ENCODE measurements at regions not wholly inside any gene's neighbourhood (a gene's known extent, or its start where the extent isn't known, plus 50 kb on each side); places are given as distances from the start of the nearest gene placed in this dataset.
"Not testable (repeated sequence)": the region's sequence is repeated elsewhere in the genome, so short reads cannot be mapped to it uniquely, and the experiment has no call there.

GRCh38 chr2:142504754-142505153 lies 372.7 kb upstream of the KYNU start:
- ATAC-seq (replicated peaks in 1 of 2) (no peak), DNase-seq (no peak)
- Mint-ChIP-seq H3K9me3 (peaks cover 2 to 12% of the 10 kb centered on the region in 2 donors), H3K27ac (no peak overlapping the region), H3K4me3 (no peak overlapping the region), H3K36me3 (ENCODE audit: insufficient read depth in 2 of 2) (no peaks in the 10 kb centered on the region), H3K27me3 (ENCODE audit: low read depth) (no peaks in the 10 kb centered on the region), H3K4me1 (ENCODE audit: low read depth) (no peaks in the 10 kb centered on the region)

DNA sequence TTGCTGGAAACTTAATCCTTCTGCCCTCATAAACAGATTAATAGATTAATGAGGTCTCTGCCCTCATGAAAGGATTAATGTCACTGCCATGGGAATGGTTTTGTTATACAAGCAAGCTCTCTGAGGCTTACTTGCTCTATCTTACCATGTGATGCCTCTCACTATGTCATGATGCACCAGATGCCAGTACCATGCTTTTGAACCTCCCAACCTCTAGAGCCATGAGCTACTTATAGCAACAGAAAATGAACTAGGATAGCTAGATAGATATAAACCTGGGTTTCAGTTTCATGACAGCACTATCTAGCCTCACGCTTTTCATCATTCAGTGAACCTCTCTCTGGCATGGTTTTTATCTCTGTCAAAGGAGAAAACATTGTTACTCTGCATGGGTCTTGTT lies 371.6 kb upstream of the LRP1B start:
- DNase-seq (no peak), ATAC-seq (replicated peaks in 1 of 2) (no peak)
- Mint-ChIP-seq H3K4me3 (no peak overlapping the region), H3K27ac (no peak overlapping the region), H3K4me1 (ENCODE audit: low read depth) (no peaks in the 10 kb centered on the region), H3K27me3 (ENCODE audit: low read depth) (no peaks in the 10 kb centered on the region), H3K36me3 (ENCODE audit: insufficient read depth in 2 of 2) (no peaks in the 10 kb centered on the region), H3K9me3 (peaks cover 2 to 12% of the 10 kb centered on the region in 2 donors)

DNA sequence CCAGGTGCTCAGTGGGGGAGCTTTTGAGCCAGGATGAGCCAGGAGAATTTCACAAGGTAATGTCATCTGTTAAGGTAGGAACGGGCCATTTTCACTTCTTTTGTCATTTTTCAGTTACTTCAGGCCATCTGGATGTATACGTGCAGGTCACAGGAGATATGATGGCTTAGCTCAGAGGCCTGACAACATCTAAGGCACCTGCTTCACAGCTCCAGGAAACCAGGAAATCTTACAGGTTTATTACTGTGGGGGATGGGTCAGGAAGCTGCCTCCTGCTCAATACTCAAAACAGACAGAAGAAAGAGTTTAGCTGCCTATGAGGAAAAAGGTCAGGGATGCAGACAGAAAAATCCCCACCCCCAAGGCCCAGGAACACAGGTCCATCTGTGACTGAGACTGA lies 364.3 kb upstream of the LRP1B start:
- Mint-ChIP-seq H3K9me3 (peaks cover 5 to 9% of the 10 kb centered on the region in 2 donors), H3K4me3 (no peak overlapping the region), H3K4me1 (ENCODE audit: low read depth) (no peaks in the 10 kb centered on the region), H3K36me3 (ENCODE audit: insufficient read depth in 2 of 2) (no peaks in the 10 kb centered on the region), H3K27me3 (ENCODE audit: low read depth) (no peaks in the 10 kb centered on the region), H3K27ac (no peak overlapping the region)
- no peak for ATAC-seq (replicated peaks in 1 of 2)
- no peak for DNase-seq

DNA sequence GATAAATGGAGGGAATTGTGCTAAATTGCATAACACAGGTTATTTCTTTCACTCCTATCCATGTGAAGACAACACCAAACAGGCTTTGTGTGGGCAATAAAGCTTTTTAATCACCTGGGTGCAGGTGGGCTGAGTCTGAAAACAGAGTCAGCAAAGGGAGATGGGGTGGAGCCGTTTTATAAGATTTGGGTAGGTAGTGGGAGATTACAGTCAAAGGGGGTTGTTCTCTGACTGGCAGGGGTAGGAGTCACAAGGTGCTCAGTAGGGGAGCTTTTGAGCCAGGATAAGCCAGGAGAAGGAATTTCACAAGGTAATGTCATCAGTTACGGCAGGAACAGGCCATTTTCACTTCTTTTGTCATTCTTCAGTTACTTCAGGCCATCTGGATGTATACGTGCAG lies 358.8 kb upstream of the LRP1B start:
- H3K27me3 Mint-ChIP-seq (ENCODE audit: low read depth): not testable (repeated sequence)

GRCh38 chr2:142484111-142484510 lies 353.3 kb upstream of the LRP1B start:
- H3K36me3 Mint-ChIP-seq (ENCODE audit: insufficient read depth in 2 of 2): no peaks in the 10 kb centered on the region
- no peak for ATAC-seq (replicated peaks in 1 of 2)
- H3K27ac Mint-ChIP-seq: no peak overlapping the region
- DNase-seq: no peak
- H3K4me3 Mint-ChIP-seq: no peak overlapping the region
- H3K27me3 Mint-ChIP-seq (ENCODE audit: low read depth): no peaks in the 10 kb centered on the region
- H3K9me3 Mint-ChIP-seq: peaks cover 0 to 4% of the 10 kb centered on the region in 2 donors
- no peaks in the 10 kb centered on the region for H3K4me1 Mint-ChIP-seq (ENCODE audit: low read depth)

More for the DNA sequence above, 358.8 kb upstream of the LRP1B start:
- H3K9me3 Mint-ChIP-seq; H3K4me1 Mint-ChIP-seq (ENCODE audit: low read depth); H3K27ac Mint-ChIP-seq; H3K36me3 Mint-ChIP-seq (ENCODE audit: insufficient read depth in 2 of 2); DNase-seq; H3K4me3 Mint-ChIP-seq; ATAC-seq (replicated peaks in 1 of 2): not testable (repeated sequence)

DNA sequence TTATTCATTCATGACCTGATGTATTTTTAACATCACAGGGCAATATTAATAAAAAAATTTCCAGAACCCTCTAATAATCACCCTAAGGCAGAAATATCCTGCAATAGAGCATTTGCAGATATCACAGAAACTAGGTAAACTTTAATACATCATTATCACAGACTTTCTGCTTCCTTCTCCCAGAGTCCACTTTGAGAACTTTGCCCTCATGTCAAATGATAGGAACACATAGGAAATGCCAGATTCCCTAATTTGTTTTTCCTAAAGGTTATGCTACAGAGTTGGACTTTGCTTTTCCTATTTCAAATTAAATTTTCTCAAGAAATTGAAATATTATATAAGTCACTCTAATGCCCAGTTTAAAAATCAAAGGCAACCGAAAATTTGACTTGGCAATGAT lies 352.8 kb upstream of the LRP1B start:
- Mint-ChIP-seq H3K9me3 (peaks cover 0 to 4% of the 10 kb centered on the region in 2 donors), H3K27me3 (ENCODE audit: low read depth) (no peaks in the 10 kb centered on the region), H3K4me1 (ENCODE audit: low read depth) (no peaks in the 10 kb centered on the region), H3K36me3 (ENCODE audit: insufficient read depth in 2 of 2) (no peaks in the 10 kb centered on the region), H3K27ac (no peak overlapping the region), H3K4me3 (no peak overlapping the region)
- DNase-seq: no peak
- ATAC-seq (replicated peaks in 1 of 2): no peak

DNA sequence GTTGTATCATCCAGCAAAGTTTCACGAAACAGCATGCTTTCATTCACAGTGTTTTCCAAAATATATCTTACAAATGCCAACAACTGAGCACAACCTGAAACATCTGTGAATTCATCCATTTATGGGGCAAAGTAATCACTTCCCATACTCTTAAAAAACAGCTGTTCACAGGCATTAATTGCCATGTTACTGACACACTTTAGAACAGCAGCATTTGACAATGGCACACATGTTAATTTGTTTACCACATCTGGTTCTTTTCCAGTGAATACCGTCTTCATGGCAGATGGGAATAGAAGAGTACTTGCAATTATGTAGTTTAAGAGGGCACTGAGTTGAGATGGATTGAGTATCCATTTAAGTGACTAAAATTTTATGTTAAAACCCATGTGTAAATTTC lies 347.4 kb upstream of the LRP1B start:
- H3K4me3 Mint-ChIP-seq: no peak overlapping the region
- no peaks in the 10 kb centered on the region for H3K36me3 Mint-ChIP-seq (ENCODE audit: insufficient read depth in 2 of 2)
- peaks cover 4 to 5% of the 10 kb centered on the region in 2 donors for H3K9me3 Mint-ChIP-seq
- no peak for ATAC-seq (replicated peaks in 1 of 2)
- H3K27me3 Mint-ChIP-seq (ENCODE audit: low read depth): no peaks in the 10 kb centered on the region
- H3K4me1 Mint-ChIP-seq (ENCODE audit: low read depth): no peaks in the 10 kb centered on the region
- no peak overlapping the region for H3K27ac Mint-ChIP-seq
- no peak for DNase-seq

GRCh38 chr2:142472382-142472781 lies 341.6 kb upstream of the LRP1B start:
- DNase-seq: no peak
- H3K27me3 Mint-ChIP-seq (ENCODE audit: low read depth): no peaks in the 10 kb centered on the region
- no peak overlapping the region for H3K4me3 Mint-ChIP-seq
- H3K4me1 Mint-ChIP-seq (ENCODE audit: low read depth): no peaks in the 10 kb centered on the region
- ATAC-seq (replicated peaks in 1 of 2): no peak
- no peak overlapping the region for H3K27ac Mint-ChIP-seq
- H3K9me3 Mint-ChIP-seq: peaks cover 2 to 12% of the 10 kb centered on the region in 2 donors
- no peaks in the 10 kb centered on the region for H3K36me3 Mint-ChIP-seq (ENCODE audit: insufficient read depth in 2 of 2)

DNA sequence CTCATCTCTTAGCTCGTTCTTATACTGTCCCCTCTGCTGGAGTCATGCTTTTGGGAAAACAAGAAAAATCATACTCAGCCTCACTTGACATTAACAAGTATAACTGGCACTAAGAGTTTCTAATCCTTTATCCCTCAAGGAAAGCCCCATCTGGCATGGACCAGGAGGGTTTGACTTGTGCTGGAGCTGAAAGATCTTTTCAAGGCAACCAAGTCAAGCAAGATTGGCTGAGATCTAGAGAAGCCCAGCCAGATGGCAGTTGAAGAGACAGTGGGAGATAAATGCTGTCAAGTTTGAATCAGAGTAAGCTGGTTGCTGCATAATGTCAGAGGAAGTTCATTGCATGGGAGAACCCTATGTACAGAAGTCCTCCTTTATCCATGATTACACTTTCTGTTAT lies 336.5 kb upstream of the LRP1B start:
- H3K4me1 Mint-ChIP-seq (ENCODE audit: low read depth): no peaks in the 10 kb centered on the region
- H3K27me3 Mint-ChIP-seq (ENCODE audit: low read depth): no peaks in the 10 kb centered on the region

DNA sequence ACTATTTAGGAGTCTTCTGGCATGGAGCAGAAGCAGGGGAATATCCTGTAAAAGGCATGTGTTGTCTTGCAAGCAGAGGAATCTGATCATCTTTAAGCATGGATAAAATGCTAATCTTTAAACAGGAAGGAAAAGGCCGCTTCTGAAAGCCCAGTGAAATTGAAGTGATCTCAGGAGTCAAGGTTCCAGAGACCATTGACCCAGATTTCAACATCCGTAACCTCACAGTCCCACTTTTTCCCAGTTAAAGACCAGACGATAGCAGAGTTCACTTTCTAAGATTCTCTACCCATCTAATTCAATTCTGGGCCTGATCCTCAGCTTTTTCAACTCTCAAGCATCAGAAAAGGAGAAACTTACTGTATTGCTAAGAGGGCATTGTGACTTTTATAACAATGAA lies 332.2 kb upstream of the LRP1B start:
- Mint-ChIP-seq H3K4me1 (ENCODE audit: low read depth) (no peaks in the 10 kb centered on the region), H3K36me3 (ENCODE audit: insufficient read depth in 2 of 2) (no peaks in the 10 kb centered on the region), H3K27ac (no peak overlapping the region), H3K9me3 (peaks cover 7 to 10% of the 10 kb centered on the region in 2 donors), H3K4me3 (no peak overlapping the region), H3K27me3 (ENCODE audit: low read depth) (no peaks in the 10 kb centered on the region)
- ATAC-seq (replicated peaks in 1 of 2) (no peak), DNase-seq (no peak)

More for the DNA sequence above, 336.5 kb upstream of the LRP1B start:
- Mint-ChIP-seq H3K9me3 (peaks cover 4 to 12% of the 10 kb centered on the region in 2 donors), H3K27ac (no peak overlapping the region), H3K4me3 (no peak overlapping the region), H3K36me3 (ENCODE audit: insufficient read depth in 2 of 2) (no peaks in the 10 kb centered on the region)
- ATAC-seq (replicated peaks in 1 of 2) (no peak), DNase-seq (no peak)

DNA sequence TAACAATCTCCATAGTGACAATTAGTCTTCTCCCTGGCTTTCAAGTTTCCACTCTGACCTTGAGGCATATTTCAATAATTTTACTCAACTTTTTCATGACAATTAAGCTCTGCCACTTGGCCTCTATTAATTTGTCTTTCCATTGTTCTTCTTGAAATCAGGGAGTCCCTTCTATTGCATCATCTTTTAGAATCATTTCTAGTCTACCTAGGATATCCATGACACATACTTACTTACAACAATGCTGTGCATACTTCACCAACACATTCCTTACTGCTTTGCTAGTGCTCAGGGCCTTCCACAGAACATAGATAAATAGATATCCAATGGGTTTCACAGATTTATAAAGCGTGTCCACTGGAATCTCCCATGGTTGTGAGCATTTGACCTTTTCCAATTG lies 331.5 kb upstream of the LRP1B start:
- no peak for DNase-seq
- Mint-ChIP-seq H3K36me3 (ENCODE audit: insufficient read depth in 2 of 2) (no peaks in the 10 kb centered on the region), H3K4me1 (ENCODE audit: low read depth) (no peaks in the 10 kb centered on the region), H3K27ac (no peak overlapping the region), H3K27me3 (ENCODE audit: low read depth) (no peaks in the 10 kb centered on the region), H3K9me3 (peaks cover 7% of the 10 kb centered on the region in 2 donors), H3K4me3 (no peak overlapping the region)
- ATAC-seq (replicated peaks in 1 of 2): no peak

- Mint-ChIP-seq H3K36me3 (ENCODE audit: insufficient read depth in 2 of 2) (peaks cover 0 to 1% of the 10 kb centered on the region in 2 donors), H3K4me1 (ENCODE audit: low read depth) (no peaks in the 10 kb centered on the region), H3K27ac (no peak overlapping the region), H3K27me3 (ENCODE audit: low read depth) (no peaks in the 10 kb centered on the region), H3K9me3 (peaks cover 1 to 9% of the 10 kb centered on the region in 2 donors), H3K4me3 (no peak overlapping the region)
- ATAC-seq (replicated peaks in 1 of 2) (no peak), DNase-seq (no peak)
These were observed 314.8 kb upstream of the LRP1B start for GRCh38 chr2:142445551-142446072.

- DNase-seq (no peak), ATAC-seq (replicated peaks in 1 of 2) (no peak)
- Mint-ChIP-seq H3K36me3 (ENCODE audit: insufficient read depth in 2 of 2) (peaks cover 0 to 1% of the 10 kb centered on the region in 2 donors), H3K9me3 (peaks cover 1 to 9% of the 10 kb centered on the region in 2 donors), H3K4me3 (no peak overlapping the region), H3K4me1 (ENCODE audit: low read depth) (no peaks in the 10 kb centered on the region), H3K27me3 (ENCODE audit: low read depth) (no peaks in the 10 kb centered on the region), H3K27ac (no peak overlapping the region)
These were observed 314.2 kb upstream of the LRP1B start for GRCh38 chr2:142445023-142445422.

GRCh38 chr2:142435847-142436246 lies 305.0 kb upstream of the LRP1B start:
- Mint-ChIP-seq H3K9me3 (peaks cover 0 to 4% of the 10 kb centered on the region in 2 donors), H3K4me3 (no peak overlapping the region), H3K4me1 (ENCODE audit: low read depth) (no peaks in the 10 kb centered on the region)

More at GRCh38 chr2:142435847-142436246, 305.0 kb upstream of the LRP1B start:
- no peaks in the 10 kb centered on the region for H3K36me3 Mint-ChIP-seq (ENCODE audit: insufficient read depth in 2 of 2)
- no peak for ATAC-seq (replicated peaks in 1 of 2)
- no peak for DNase-seq
- no peak overlapping the region for H3K27ac Mint-ChIP-seq
- no peaks in the 10 kb centered on the region for H3K27me3 Mint-ChIP-seq (ENCODE audit: low read depth)

Data from activated T-cell treated with anti-CD3 and anti-CD28 coated beads, Interleukin-2, amount 50 U/mL, for 72 hours (primary cell).